NCI-H2171 (cell line): ENCODE measurements at regions not wholly inside any gene's neighbourhood (a gene's known extent, or its start where the extent isn't known, plus 50 kb on each side); places are given as distances from the start of the nearest gene placed in this dataset.
"Not testable (repeated sequence)": the region's sequence is repeated elsewhere in the genome, so short reads cannot be mapped to it uniquely, and the experiment has no call there.

Experiments
- DNase-seq: peaks from one replicate; lab custom pipeline; 2025; lab: John Stamatoyannopoulos, UW

DNA sequence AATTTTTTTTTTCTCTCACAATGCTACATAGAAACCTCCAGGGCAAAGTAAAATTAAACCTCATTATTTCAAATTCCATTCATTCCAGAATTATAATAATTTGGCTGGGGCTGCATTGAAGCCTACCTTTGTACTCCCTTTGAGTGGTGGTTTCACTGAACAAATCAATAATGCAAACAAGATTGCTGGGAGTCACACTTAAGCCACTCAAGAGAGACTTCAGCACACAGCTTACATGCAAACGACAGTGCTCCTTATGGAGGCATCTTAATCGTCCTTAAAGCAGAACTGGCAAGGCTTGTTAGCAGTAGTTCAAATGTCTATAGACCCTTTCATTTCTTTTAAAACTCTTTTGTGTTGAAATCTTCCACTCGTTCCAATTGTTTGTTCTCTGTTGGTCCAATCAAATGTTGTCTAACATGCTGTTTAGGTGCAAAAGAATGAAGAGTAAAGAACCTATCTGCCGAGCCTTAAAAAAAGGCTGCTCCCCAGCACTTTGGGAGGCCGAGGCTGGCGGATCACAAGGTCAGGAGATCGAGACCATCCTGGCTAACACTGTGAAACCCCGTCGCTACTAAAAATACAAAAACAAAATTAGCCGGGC is 294.9 kb downstream of the FGFR2 start:
- DNase-seq: no peak

DNA sequence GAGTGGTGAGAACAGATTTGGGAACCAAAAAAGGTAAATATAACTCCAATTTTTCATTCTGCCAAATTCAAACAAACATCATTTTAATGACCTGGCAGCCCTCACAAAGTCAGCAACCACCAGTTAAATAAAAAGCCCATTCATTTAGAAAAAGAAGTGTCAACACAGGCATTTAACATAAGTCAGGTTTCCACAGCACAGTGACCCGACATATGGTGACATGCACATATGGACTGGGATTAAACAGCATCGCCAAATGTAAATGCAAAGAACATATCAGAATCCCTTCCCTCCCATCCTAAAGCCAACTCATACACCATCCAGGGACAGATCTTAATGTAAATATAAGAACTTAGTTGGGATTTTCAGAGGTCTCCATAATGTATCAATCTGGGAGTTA is 293.2 kb downstream of the FGFR2 start:
- DNase-seq: no peak

DNA sequence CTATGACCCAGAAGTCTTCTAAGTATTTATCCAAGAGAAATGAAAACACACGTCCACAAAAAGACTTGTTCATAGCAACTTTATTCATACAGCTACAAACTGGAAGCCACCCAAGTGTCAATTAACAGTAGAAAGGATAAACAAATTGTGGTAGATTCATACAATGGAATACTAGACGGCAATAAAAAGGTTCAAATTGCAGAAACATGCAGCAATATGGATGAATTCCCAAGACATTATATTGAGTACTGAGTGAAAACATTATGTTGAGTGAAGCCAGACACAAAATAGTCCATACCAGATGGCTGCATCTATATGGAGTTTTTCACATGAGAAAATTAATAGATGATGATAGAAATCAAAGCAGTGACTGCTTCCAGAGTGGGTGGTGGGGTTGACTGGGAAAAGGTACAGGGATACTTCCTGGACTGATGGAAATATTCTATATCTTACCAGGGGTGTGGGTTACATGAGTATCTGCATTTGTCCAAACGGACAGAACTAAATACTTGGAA is 292.0 kb downstream of the FGFR2 start:
- no peak for DNase-seq

DNA sequence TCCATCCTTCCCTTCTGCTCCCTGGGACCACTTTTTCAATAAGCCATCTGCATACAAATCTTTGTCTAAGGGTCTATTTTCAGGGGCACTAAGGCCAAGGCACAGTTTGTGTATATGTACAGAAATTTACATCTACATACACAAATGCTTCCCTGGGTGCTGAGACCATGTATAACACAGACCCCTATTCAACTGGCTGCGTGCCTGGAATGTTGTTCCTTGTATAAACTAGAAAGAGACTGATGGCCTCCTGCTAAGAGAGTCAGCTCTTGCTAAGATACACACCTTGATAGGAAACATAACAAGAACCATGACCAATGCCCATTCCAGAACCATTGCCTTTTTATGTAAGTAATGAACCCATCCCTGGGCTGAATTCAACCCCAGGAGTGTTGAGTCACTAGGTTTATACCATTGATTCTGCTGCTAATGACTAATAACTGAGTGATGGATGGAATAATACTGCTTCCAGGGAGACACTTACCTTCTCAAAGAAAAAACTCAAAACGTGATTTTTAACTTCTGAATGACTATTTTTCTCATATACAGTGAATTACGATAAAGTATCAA is 290.7 kb downstream of the FGFR2 start:
- no peak for DNase-seq

DNA sequence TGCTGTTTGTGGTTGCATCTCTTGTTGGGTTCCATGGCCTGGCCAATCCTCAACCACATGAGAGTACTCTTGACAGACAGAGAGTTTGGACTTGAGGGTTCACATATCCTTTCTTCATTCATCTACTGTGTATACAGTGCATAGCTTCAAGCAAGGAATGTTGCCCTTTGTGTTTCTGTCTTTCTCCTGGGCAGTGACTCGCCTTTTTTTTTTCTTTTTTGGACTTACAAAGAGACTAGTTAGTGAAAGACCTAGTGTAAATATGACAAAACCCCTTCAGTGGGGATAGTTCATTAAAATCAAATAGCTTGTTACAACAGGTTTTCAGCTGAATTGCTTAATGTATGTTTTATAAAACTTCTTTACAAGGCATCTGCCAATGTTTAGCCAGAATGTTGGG is 290.2 kb downstream of the FGFR2 start:
- no peak for DNase-seq

DNA sequence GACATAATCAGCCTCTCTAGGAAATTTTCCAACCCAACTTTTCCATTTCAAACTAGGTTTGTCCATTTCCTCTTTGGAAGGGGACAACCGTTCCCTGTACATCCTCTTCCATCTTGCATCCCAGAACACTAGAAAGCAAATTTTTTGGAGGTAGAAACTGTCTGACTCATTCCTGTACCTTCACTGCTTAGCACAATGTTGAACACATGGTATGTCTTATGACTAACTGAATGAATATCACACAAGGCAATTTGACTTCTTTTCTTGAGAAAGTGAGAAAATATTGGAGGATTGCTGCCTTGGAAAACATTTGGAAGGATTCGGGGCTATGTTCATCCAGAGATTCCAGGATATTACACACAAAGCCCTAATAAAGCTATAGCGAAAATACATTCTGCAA is 289.1 kb downstream of the FGFR2 start:
- DNase-seq: no peak

DNA sequence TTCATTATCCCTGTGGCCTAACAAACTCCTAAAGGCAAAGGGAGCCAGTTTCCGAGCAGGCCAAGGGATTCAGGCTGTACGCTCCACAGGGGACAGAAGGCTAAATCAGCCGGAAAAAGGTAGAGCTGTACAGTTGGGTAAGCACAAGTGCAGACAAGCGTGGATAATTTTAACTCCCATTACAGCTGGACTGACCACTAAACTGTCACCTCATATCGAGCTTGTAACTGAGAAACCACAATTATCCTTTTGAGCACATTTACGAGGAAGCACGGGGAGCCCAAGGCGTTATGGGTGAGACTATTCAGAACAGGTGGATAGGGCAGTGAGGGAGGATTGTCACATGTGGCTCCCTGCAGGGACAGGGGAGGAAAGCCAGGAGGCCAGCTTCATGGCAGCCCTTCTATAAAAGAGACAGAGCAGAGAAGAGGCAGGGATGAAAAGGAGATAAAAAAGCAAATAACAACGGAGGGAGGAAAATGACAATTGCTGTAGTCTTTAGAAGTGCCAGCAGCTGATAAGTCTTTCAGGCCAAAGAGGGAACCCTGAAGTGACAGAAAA is 288.0 kb downstream of the FGFR2 start:
- DNase-seq: peak; percentile 18

DNA sequence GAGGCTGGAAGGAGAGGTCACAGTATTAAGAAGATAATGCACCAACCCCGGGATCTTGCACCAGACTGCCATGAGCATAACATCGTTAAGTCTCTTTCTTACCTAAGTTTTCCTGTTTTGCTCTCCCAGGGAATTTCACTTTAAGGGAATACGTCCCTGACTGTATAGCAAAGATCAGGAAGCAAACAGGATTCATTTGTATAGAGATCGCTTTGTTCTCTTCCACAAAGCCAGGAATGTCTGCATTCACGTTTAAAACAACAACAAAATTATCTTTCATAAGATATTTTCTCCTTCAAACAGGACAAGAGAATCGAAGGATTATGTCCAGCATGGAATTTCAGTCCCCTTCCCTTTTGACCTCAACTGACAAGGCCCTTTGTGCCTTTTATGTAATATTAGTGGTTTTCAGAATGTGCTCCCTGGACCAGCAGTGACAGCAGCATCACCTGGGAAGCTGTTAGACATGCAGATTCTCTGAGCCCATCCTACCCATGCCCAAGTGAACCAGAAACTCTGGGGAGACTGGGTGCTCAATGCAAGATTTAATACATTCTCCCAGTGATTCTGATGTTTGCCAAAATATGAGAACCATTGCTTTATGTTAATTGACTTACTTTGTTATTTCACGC is 286.3 kb downstream of the FGFR2 start:
- no peak for DNase-seq

DNA sequence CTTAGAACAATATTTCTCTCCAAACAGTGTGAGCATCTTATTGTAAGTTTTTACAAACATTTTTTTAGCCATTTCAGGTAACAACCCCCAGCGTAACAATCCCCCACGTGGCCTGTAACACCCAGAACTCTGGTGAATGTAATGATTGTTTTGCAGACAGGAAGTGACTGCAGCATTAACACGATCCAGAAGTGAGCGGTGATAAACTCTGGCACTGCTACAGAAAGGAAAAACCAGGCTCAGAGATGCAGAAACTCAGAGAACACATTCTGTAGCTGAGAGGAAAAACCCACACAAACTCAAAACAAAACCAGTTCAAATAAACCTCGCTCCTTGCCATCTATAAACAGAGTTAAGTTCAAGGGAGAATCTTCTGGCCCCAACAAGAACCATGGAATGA is 285.7 kb downstream of the FGFR2 start:
- no peak for DNase-seq

DNA sequence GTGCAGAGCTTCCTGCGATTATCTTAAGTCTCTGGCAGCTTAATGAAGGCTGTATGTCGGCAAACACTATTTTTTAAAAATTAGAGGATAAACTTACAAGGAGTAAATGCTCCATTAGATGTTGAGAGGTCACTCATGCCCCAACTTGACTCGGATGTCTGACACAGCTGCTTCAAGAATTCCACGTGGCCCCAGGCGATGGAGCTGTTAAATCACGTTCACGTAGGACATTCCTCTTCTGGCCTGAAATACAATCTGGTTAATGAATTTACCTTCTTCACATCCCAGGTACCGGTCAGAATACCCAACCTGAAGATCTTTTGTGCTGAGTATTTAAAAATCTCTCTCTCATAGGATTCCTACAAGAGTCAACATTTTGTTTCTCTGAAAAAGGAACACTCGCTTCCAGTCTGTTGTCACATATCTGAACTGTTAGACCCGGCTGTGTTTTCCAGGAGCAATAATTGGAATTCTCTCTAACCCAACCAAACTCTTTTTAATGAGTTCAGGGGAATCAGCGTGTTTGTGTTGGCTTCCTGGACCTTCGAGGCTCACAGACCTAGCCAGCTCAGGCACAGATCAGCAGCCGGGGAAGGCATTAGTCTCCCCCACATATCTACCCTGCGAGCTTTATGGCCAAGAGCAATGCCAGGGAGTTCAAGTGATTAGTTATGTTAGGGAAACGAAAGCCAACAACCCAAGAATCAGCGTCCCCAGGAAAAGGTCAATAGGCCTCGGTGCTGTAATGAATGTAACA is 284.9 kb downstream of the FGFR2 start:
- DNase-seq: no peak

DNA sequence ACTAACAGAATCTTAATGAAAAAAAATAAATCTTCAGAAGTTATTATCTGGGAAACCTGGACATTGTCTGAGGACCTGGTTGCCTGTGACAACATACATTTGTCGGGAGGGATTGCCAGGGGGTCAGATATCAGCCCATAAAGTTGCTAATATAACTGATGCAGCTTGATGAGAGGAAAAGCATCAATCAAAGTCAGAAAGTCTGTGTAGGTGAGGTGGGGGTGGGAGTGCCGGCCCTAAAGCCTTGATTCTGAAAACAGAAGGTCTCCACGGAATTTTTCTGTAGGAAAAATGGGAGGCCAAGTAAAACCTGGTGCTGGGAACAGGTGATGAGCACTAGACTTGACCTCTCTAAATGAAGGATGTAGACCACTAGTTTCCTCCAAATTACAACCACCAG is 281.8 kb downstream of the FGFR2 start:
- DNase-seq: no peak

DNA sequence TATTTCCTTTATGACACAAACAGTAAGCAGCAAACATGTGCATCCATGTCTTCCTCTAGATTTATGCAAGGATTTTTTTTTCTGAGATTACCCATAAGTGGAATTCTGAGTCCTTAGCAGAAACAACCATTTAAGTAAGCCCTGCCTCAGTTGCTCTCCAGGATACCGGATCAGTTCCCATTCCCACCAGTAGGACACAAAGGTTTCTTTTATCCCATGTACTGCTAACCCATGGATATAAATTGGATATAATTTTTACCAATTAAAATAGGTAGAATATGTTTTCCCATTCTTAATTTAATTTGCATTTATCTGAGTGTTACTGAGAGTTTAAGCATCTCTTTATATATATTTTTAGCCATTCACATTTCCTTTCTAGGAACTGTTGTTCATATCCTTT is 280.9 kb downstream of the FGFR2 start:
- DNase-seq: no peak

DNA sequence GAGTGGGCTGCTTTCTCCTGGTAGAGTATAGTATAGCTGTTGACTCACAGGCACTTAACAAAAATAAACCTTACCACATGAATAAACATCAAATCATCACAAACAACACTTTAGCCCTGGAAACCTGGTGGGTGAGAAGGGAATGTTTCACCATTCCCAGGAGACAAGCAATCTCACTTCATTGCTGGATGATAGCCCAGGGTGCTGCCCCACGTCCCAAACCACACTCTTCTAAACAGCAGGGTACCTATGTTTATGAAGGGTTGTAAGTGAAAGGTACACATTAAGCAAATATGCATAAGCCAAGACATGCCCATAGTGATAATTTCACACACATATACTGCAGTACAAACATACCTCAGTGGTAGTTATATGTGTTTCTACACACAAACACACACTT is 276.2 kb downstream of the FGFR2 start:
- no peak for DNase-seq

DNA sequence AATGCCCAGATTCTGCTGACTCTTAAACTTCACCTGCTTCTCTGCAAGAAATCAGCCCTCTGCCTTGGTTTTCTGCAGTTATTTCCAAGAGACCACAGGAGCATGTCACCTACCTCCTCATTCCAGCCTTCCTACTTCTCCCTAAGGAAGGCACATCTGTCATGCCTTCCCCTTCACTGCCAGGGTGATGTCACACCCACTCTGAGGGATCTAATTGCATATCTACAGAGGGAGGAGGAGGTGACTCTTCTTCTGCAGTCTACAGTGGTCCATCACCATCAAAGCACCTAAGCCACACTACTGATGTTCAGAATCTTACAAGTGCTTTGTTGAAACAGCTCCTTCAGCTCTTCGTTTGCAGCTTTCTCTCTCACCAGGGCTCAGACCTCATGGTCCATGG is 275.5 kb downstream of the FGFR2 start:
- DNase-seq: no peak

DNA sequence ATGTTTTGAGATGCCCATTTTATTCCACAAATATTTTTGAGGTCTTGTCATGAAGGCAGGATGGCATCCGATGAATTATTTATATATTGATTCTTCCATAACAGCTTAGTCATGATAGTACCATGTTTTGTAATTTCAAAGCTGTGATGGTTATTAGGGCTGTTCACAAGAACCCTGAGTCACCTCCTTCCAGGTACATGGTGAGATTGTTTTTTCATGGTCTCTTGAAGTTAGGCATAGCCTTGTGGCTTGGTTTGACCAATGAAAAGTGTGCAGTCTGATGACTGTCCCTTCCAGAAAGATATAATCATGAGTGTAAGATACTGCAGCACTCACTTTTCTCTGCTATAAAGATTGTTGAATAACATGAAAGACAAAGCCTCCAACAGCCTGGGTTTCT is 274.8 kb downstream of the FGFR2 start:
- no peak for DNase-seq

DNA sequence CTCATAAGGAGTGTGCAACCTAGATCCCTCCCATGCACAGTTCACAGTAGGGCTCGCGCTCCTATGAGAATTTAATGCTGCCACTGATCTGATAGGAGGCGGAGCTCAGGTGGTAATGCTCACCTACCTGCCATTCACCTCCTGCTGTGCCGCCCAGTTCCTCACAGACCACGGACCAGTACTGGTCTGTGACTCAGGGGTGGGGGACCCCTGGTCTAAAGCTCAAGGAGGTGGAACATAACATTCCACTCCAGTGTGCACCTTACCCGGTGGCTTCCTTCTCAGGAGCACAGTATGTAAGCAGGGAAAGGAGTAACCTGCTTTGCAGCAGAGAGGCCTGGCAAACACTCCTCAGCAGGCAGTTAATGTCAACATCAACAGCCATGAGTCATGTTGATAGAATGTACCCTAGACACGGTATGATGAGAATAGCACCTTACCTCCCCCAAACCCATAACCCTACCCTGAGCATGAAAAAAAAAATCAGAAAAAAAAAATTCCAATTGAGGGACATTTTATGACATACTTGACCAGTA is 273.5 kb downstream of the FGFR2 start:
- no peak for DNase-seq

DNA sequence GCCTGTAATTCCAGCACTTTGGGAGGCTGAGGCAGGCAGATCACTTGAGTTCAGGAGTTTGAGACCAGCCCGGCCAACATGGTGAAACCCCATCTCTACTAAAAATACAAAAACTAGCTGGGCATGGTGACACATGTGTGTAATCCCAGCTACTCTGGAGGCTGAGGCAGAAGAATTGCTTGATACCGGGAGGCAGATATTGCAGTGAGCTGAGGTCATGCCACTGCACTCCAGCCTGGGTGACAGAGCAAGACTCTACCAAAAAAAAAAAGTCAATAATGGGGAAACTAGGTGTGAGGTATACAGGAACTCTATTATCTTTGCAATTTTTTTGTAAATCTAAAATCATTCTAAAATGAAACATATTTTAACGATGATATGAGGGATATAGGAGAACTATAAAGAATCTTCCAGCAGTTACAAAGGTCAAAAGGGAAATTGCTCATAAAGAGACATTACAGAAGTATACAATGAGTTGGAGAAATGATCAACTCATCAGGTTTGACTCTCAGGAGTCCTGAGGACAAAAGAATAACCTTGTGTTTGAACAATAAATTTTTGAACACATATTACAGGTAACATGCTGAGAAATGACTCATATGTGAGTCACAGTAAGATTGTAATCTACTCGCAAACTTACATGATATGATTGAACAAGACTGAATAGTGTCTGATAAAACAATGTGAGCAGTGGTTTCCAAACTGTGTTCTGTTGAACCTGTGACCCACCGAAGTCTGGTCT is 272.6 kb downstream of the FGFR2 start:
- DNase-seq: no peak

DNA sequence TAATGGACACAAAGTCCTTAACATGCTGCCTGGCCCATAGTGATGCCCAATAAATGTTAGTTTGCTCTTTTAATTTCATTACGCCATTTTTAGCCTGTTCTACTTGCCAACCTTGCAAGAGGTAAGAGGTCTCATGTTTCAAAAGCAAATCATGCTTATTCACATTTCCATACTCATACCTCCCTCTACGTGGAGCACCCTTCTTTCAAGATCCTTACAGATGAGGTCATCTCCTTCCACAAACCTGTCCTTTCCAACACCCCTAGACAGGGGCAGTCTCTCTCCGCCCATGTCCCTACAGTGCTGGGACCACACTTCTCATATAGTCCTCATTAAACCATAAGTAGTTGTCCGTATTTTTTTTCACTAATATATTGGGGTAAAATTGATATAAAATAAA is 271.3 kb downstream of the FGFR2 start:
- DNase-seq: no peak

DNA sequence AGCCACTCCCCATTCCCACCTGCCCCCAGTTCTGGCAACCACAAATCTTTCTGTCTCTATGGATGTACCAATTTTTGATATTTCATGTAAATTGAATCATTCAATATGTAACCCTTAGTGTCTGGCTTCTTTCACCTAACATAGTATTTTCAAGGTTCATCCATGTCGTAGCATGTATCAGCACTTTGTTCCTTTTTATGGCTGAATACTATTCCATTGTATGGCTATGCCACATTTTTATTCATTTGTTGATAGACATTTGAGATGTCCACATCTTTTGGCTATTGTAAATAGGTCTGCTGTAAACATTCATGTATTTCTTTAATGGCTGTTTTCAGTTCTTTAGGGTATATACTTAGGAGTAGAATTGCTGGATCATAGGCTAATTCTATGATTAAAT is 270.5 kb downstream of the FGFR2 start:
- DNase-seq: no peak

DNA sequence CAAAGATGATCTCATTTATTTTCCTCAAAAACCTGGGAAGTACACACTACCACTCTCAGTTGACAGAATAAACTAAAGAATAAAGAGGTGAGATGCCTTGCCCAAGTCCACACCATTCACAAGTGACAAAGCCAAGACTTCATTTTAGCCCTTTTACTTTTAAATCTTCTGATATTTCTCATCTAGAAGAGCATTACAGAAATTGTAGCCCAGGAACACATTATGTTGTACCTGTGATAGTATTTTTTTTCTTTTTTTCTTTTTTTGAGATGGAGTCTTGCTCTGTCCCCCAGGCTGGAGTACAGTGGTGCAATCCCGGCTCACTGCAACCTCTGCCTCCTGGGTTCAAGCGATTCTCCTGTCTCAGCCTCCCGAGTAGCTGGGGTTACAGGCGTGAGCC is 268.6 kb downstream of the FGFR2 start:
- not testable (repeated sequence) for DNase-seq

DNA sequence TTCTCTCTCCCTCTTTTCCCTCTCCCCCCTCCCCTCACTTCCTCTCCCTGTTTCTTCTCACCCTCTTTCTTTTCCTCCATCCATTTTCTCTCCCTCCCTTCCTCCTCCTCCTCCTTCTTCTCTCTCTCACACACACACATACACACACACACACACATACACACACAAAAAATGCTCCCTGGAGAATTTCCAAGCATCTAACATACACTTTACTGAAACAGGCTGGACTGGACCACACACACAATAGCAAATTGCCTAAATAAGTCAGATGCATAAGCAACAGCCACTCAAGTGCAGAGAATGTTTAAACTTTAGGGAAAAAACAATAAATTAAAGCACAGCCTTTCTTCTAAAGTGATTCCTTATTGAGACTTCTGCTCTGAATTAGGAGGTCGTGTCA is 267.7 kb downstream of the FGFR2 start:
- DNase-seq: no peak

DNA sequence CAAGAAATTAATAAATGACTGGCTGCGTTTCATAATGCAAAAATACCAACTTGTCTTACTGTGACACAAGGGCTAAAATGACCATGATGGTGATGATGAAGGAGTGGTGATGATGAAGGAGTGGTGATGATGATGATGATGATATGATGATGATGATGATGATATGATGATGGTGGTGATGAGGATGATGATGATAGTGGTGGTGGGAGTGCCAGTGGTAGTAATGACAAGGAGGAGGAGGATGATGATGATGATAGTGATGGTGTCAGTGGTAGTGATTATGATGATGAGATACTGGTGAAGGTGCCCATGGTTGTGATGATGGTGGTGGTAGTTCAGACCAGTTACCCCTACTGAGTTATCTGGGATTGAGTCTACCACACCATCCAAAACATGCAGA is 265.9 kb downstream of the FGFR2 start:
- no peak for DNase-seq
